HL-60 (cell line): ENCODE measurements at regions not wholly inside any gene's neighbourhood (a gene's known extent, or its start where the extent isn't known, plus 50 kb on each side); places are given as distances from the start of the nearest gene placed in this dataset.

Experiments used
- CTCF ChIP-seq: IDR thresholded peaks from one replicate; pipeline ENCODE4 v1.5.1; 2011; ENCODE audit warnings: low read length, control low read depth, inconsistent platforms; ENCODE audit not compliant: insufficient read depth
- POLR2AphosphoS5 ChIP-seq: IDR thresholded peaks from 2 replicates; pipeline ENCODE4 v1.6.1; 2012; ENCODE audit warnings: low read depth

DNA sequence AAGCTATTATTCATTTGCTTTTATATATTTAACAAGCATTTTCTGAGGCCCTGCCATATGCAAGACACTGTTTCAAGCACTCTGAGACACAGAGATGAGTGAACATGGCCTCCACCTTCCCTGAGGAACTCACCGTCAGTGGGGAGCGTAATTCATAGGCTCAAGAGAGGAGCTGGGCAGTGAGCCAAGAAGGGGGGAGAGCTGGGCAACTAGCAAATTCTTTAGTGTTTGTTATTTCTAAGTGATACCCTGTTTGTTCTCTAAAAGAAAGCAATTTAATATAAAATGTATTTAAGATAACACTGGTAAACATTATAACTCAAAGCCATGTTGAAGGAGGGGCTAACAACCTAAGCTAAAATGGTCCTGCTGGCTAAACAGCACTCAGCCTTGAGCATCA, 119.2 kb upstream of the NGF start:
- no peak for TF ChIP-seq CTCF
- no peak for TF ChIP-seq POLR2AphosphoS5
